Natural killer cell (primary cell): ENCODE measurements at regions not wholly inside any gene's neighbourhood (a gene's known extent, or its start where the extent isn't known, plus 50 kb on each side); places are given as distances from the start of the nearest gene placed in this dataset.

Experiments
- ATAC-seq, 3 donors: fragments of 150-1000 bp in 2 of 3; fragments of 200-7000 bp in 1 of 3; cut with Tn5 transposase; 1 replicate in 1 of 3; 2 replicates in 2 of 3; pipeline ENCODE4 v1.10.0; 2021; ENCODE audit warnings: mild to moderate bottlenecking in 2 of 3, moderate library complexity in 2 of 3
- DNase-seq, 2 donors: peaks; one replicate each; pipeline versions ENCODE4 v3.0.0 to v3.0.0-alpha.2; 2013 to 2021; ENCODE audit warnings: mixed read lengths in 1 of 2
- H3K27ac ChIP-seq: one replicate; pipeline ENCODE4 v1.5.1; 2013; ENCODE audit warnings: mild to moderate bottlenecking, low read length
- H3K27me3 ChIP-seq: one replicate; pipeline ENCODE4 v1.6.1; 2013; ENCODE audit warnings: low read length; ENCODE audit not compliant: control insufficient read depth, insufficient read depth
- H3K36me3 ChIP-seq: one replicate; pipeline ENCODE4 v1.6.1; 2013; ENCODE audit warnings: low read length; ENCODE audit not compliant: control insufficient read depth, insufficient read depth
- H3K4me1 ChIP-seq: one replicate; pipeline ENCODE4 v1.6.1; 2013; ENCODE audit warnings: low read length; ENCODE audit not compliant: control insufficient read depth, insufficient read depth
- H3K4me3 ChIP-seq: one replicate; pipeline ENCODE4 v1.5.1; 2013; ENCODE audit warnings: low read length
- H3K9me3 ChIP-seq: one replicate; pipeline ENCODE4 v1.6.1; 2013; ENCODE audit warnings: low read length; ENCODE audit not compliant: control insufficient read depth, insufficient read depth
- H3K27ac Mint-ChIP-seq, 2 donors: one replicate each; pipeline ENCODE4 v1.8.0; 2022; ENCODE audit warnings: mild to moderate bottlenecking in 2 of 2, mixed read lengths in 2 of 2, moderate library complexity in 1 of 2
- H3K27me3 Mint-ChIP-seq, 2 donors: one replicate each; pipeline ENCODE4 v1.8.0; 2022; ENCODE audit warnings: low read depth in 2 of 2, mixed read lengths in 2 of 2
- H3K36me3 Mint-ChIP-seq: one replicate; pipeline ENCODE4 v1.8.0; 2022; ENCODE audit warnings: mixed read lengths
- H3K4me1 Mint-ChIP-seq, 2 donors: one replicate each; pipeline ENCODE4 v1.8.0; 2022; ENCODE audit warnings: mixed read lengths in 2 of 2
- H3K4me3 Mint-ChIP-seq: one replicate; pipeline ENCODE4 v1.8.0; 2022; ENCODE audit warnings: mild to moderate bottlenecking, moderate library complexity, mixed read lengths
- H3K9me3 Mint-ChIP-seq, 2 donors: one replicate each; pipeline ENCODE4 v1.8.0; 2022; ENCODE audit warnings: mixed read lengths in 2 of 2
- WGBS: methylation state at CpG from one replicate; pipeline ENCODE4 v1.1.7; 2013; ENCODE audit warnings: missing lambda C conversion rate; ENCODE audit not compliant: insufficient coverage; 5-methylcytosine and 5-hydroxymethylcytosine counted together
- intact Hi-C: fragments of 100-400 bp; cut with micrococcal nuclease; formaldehyde crosslinking; loops from one replicate; pipeline ENCODE4 v1.14.2; 2022
- TF ChIP-seq, protein P1 (sequence below): fragments of 200-600 bp; IDR thresholded peaks from one replicate; pipeline ENCODE4 v1.8.0; 2022; ENCODE audit warnings: antibody characterized with exemption

GRCh38 chr15:62291262-62291661, 126.2 kb upstream of the C2CD4B start:
- TF ChIP-seq, protein P1, sequence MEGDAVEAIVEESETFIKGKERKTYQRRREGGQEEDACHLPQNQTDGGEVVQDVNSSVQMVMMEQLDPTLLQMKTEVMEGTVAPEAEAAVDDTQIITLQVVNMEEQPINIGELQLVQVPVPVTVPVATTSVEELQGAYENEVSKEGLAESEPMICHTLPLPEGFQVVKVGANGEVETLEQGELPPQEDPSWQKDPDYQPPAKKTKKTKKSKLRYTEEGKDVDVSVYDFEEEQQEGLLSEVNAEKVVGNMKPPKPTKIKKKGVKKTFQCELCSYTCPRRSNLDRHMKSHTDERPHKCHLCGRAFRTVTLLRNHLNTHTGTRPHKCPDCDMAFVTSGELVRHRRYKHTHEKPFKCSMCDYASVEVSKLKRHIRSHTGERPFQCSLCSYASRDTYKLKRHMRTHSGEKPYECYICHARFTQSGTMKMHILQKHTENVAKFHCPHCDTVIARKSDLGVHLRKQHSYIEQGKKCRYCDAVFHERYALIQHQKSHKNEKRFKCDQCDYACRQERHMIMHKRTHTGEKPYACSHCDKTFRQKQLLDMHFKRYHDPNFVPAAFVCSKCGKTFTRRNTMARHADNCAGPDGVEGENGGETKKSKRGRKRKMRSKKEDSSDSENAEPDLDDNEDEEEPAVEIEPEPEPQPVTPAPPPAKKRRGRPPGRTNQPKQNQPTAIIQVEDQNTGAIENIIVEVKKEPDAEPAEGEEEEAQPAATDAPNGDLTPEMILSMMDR: no peak
- WGBS: 86% methylated on average over 2 of the region's 2 CpGs
- DNase-seq (no peak), ATAC-seq (no peak)
- H3K4me3 ChIP-seq: no peak overlapping the region
- H3K9me3 ChIP-seq: no peaks in the 10 kb centered on the region
- Mint-ChIP-seq H3K36me3 (no peaks in the 10 kb centered on the region), H3K4me3 (no peak overlapping the region), H3K27ac (no peak overlapping the region), H3K9me3 (no peaks in the 10 kb centered on the region), H3K4me1 (no peaks in the 10 kb centered on the region), H3K27me3 (peaks cover 31 to 44% of the 10 kb centered on the region in 2 donors)
- no peak overlapping the region for H3K27ac ChIP-seq
- H3K36me3 ChIP-seq: no peaks in the 10 kb centered on the region
- H3K4me1 ChIP-seq: no peaks in the 10 kb centered on the region
- H3K27me3 ChIP-seq: peaks cover 8% of the 10 kb centered on the region
- intact Hi-C loops: no loop called here

DNA sequence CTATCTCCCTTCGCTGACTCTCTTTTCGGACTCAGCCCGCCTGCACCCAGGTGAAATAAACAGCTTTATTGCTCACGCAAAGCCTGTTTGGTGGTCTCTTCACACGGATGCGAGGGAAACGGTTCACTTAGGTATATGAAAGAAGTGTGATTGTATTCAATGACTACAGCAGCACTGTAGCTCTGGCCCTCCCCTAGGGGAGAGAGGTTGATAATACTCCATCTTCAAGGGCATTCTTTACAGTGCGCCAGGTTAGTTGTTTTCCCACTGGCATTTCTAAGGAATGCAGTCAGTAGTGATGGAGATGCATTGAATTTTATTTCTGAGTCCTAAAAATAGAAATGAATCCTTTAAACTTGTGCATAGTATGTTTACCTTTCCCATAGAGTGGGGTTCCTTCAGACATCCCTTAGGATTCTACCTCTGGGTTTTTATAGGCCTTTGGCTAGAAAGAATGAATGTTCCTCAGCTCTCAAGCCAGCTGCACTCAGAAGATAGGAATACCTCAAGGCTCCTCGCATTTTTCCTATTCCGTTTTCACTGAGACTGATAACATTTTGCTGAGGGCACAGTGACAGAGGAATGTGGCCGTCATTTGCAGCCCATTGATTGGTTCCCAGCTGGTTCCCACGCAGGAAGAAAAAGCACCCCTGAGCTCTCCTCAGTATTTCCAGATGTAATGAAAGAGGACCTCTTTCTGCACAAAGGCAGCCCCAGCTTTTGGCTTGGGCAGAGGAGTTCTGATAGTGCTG, 131.8 kb upstream of the C2CD4B start:
- no peaks in the 10 kb centered on the region for H3K36me3 Mint-ChIP-seq
- H3K27ac Mint-ChIP-seq: no peak overlapping the region
- H3K27me3 Mint-ChIP-seq: peaks cover 16 to 19% of the 10 kb centered on the region in 2 donors
- Histone ChIP-seq H3K27ac (no peak overlapping the region), H3K27me3 (no peaks in the 10 kb centered on the region), H3K36me3 (no peaks in the 10 kb centered on the region), H3K4me1 (no peaks in the 10 kb centered on the region), H3K9me3 (no peaks in the 10 kb centered on the region), H3K4me3 (no peak overlapping the region)
- 84% methylated on average over 11 of the region's 12 CpGs for WGBS
- DNase-seq (no peak), ATAC-seq (no peak)
- H3K4me3 Mint-ChIP-seq: no peak overlapping the region
- TF ChIP-seq, protein P1: no peak
- H3K9me3 Mint-ChIP-seq: no peaks in the 10 kb centered on the region
- intact Hi-C loops: no loop called here
- H3K4me1 Mint-ChIP-seq: no peaks in the 10 kb centered on the region

DNA sequence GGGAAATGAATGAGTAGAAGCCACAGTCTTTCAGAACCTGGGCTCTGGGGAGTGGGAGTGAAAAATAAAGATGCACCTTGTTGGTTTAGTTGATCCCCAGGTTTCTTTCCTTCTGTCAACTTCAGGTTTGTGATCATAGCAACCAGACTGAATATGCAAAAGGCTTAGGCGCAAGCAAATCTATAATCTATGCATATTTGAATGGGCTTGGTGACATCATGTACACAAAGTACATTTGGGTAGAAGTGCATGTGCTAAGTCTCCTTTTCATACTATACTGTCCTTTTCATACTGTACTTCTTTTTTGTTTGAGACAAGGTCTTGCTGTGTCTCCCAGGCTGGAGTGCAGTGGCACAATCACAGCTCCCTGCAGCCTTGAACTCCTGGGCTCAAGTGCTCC, 132.4 kb upstream of the C2CD4B start:
- DNase-seq (no peak), ATAC-seq (no peak)
- WGBS: no CpG with 5 or more reads among the region's 1 CpG
- H3K4me1 Mint-ChIP-seq: no peaks in the 10 kb centered on the region
- Histone ChIP-seq H3K27ac (no peak overlapping the region), H3K36me3 (no peaks in the 10 kb centered on the region), H3K4me3 (no peak overlapping the region), H3K9me3 (no peaks in the 10 kb centered on the region), H3K4me1 (no peaks in the 10 kb centered on the region), H3K27me3 (no peaks in the 10 kb centered on the region)
- intact Hi-C loops: no loop called here
- H3K36me3 Mint-ChIP-seq: no peaks in the 10 kb centered on the region
- peaks cover 13 to 18% of the 10 kb centered on the region in 2 donors for H3K27me3 Mint-ChIP-seq
- TF ChIP-seq, protein P1: no peak
- no peaks in the 10 kb centered on the region for H3K9me3 Mint-ChIP-seq
- H3K4me3 Mint-ChIP-seq: no peak overlapping the region
- no peak overlapping the region for H3K27ac Mint-ChIP-seq

- H3K36me3 ChIP-seq: no peaks in the 10 kb centered on the region
- Mint-ChIP-seq H3K27ac (no peak overlapping the region), H3K4me3 (no peak overlapping the region), H3K4me1 (no peaks in the 10 kb centered on the region), H3K27me3 (peaks cover 9 to 14% of the 10 kb centered on the region in 2 donors), H3K36me3 (no peaks in the 10 kb centered on the region), H3K9me3 (no peaks in the 10 kb centered on the region)
- H3K4me3 ChIP-seq: no peak overlapping the region
- H3K9me3 ChIP-seq: no peaks in the 10 kb centered on the region
- H3K27me3 ChIP-seq: no peaks in the 10 kb centered on the region
- intact Hi-C loops: no loop called here
- DNase-seq: no peak
- H3K27ac ChIP-seq: no peak overlapping the region
- TF ChIP-seq, protein P1: no peak
- H3K4me1 ChIP-seq: no peaks in the 10 kb centered on the region
- ATAC-seq: no peak
- WGBS: 80% methylated on average over 5 of the region's 5 CpGs
Measured at GRCh38 chr15:62297933-62298332, 132.8 kb upstream of the C2CD4B start.
